C4-2B (cell line): ENCODE measurements at regions not wholly inside any gene's neighbourhood (a gene's known extent, or its start where the extent isn't known, plus 50 kb on each side); places are given as distances from the start of the nearest gene placed in this dataset.

ENCODE experiments used
- CTCF ChIP-seq: fragments of 450-650 bp; conservative IDR thresholded peaks from 2 replicates; pipeline ENCODE4 v1.5.1; 2017; ENCODE audit warnings: mild to moderate bottlenecking
- ZFX ChIP-seq: fragments of 450-650 bp; IDR thresholded peaks from 2 replicates; pipeline ENCODE4 v1.6.1; 2017

GRCh38 chr12:88945051-88945732, 364.9 kb upstream of the KITLG start:
- TF ChIP-seq CTCF (no peak), ZFX (no peak)
